K562 (cell line): ENCODE measurements at regions not wholly inside any gene's neighbourhood (a gene's known extent, or its start where the extent isn't known, plus 50 kb on each side); places are given as distances from the start of the nearest gene placed in this dataset.

ENCODE experiments used
- ATAC-seq: fragments of 200-7000 bp; cut with Tn5 transposase; 3 replicates; pipeline ENCODE4 v1.9.1; 2020; ENCODE audit warnings: moderate library complexity
- BruUV-seq: library from RNA; stranded (reverse); fragments of 400-500 nt; replicated peaks from 2 replicates; lab custom pipeline; 2021; lab: Mats Ljungman, UMichigan
- CTCF ChIA-PET: fragments of 300-600 bp; formaldehyde crosslinking; extraction: SDS; loops from one replicate; lab custom pipeline; 2021; ENCODE audit warnings: low intra/inter-chr PET ratio; lab: Yijun Ruan, JAX
- POLR2A ChIA-PET: fragments of 300-600, 350-650 bp; sonication (Branson Sonifier 250); formaldehyde crosslinking; extraction: SDS; loops from one replicate; lab custom pipeline; 2021; ENCODE audit warnings: antibody characterized with exemption, inconsistent platforms; lab: Yijun Ruan, JAX
- DNase-seq, 4 experiments: peaks; one replicate each; pipeline versions ENCODE4 v3.0.0 to v3.0.0-alpha.2; 2011 to 2018; ENCODE audit warnings: low spot score in 3 of 4, mixed read lengths in 3 of 4; ENCODE audit errors: extremely low read depth in 1 of 4
- FAIRE-seq: peaks from 2 replicates; lab custom pipeline; 2011; peaks lifted over from hg19 to GRCh38; lab: Jason Lieb, UNC
- H2AFZ ChIP-seq: 2 replicates; pipeline ENCODE4 v1.6.0; 2011; ENCODE audit warnings: low read depth, low read length, control low read depth, inconsistent platforms
- H3K27ac ChIP-seq: fragments of 200-600 bp; 3 replicates; pipeline ENCODE4 v1.8.0; 2011; ENCODE audit warnings: low read depth, mild to moderate bottlenecking, control low read depth, inconsistent platforms, low read length, moderate library complexity, mixed read lengths; ENCODE audit errors: extremely low read depth
- H3K27me3 ChIP-seq, 2 experiments: fragments of 300-600 bp in 1 of 2; 2 replicates in 1 of 2; 3 replicates in 1 of 2; pipeline versions ENCODE4 v1.6.0 to v1.8.0; 2011; ENCODE audit warnings: inconsistent platforms in 2 of 2, low read length in 2 of 2, mild to moderate bottlenecking in 1 of 2, mixed read lengths in 1 of 2, moderate library complexity in 1 of 2; ENCODE audit not compliant: control insufficient read depth in 2 of 2, insufficient read depth in 2 of 2
- H3K36me3 ChIP-seq: fragments of 300-600 bp; 3 replicates; pipeline ENCODE4 v1.8.0; 2011; ENCODE audit warnings: mild to moderate bottlenecking, low read length, inconsistent platforms; ENCODE audit not compliant: control insufficient read depth, insufficient read depth
- H3K4me1 ChIP-seq, 2 experiments: fragments of 200-600 bp in 1 of 2; replicated peaks in 1 of 2; 2 replicates in 1 of 2; 3 replicates in 1 of 2; pipeline versions ENCODE4 v1.5.1 to v1.8.0; 2011; ENCODE audit warnings: inconsistent platforms in 2 of 2, low read length in 2 of 2, mild to moderate bottlenecking in 1 of 2, mixed read lengths in 1 of 2, moderate library complexity in 1 of 2; ENCODE audit not compliant: control insufficient read depth in 2 of 2, insufficient read depth in 2 of 2
- H3K4me2 ChIP-seq: 2 replicates; pipeline ENCODE4 v1.6.1; 2011; ENCODE audit warnings: low read length, control low read depth, inconsistent platforms, mixed read lengths; ENCODE audit not compliant: insufficient read depth
- H3K4me3 ChIP-seq: fragments of 200-600 bp; sonication (generic), shearing (Covaris generic); 2 replicates; pipeline ENCODE4 v1.5.1; 2016; ENCODE audit warnings: control low read depth, inconsistent platforms
- H3K79me2 ChIP-seq: fragments of 200-600 bp; 3 replicates; pipeline ENCODE4 v1.8.0; 2011; ENCODE audit warnings: low read length, inconsistent platforms; ENCODE audit not compliant: control insufficient read depth, insufficient read depth
- H3K9ac ChIP-seq, 2 experiments: 2 replicates each; pipeline versions ENCODE4 v1.6.0 to v1.6.1; 2011; ENCODE audit warnings: low read depth in 2 of 2, low read length in 2 of 2, control low read depth in 1 of 2, inconsistent platforms in 1 of 2, mild to moderate bottlenecking in 1 of 2, mixed read lengths in 1 of 2; ENCODE audit not compliant: insufficient read depth in 1 of 2
- H3K9me1 ChIP-seq: one replicate; pipeline ENCODE4 v1.6.0; 2011; ENCODE audit warnings: inconsistent platforms, mild to moderate bottlenecking, low read length, moderate library complexity; ENCODE audit not compliant: control insufficient read depth, insufficient read depth
- H3K9me3 ChIP-seq: replicated peaks from 2 replicates; pipeline ENCODE4 v1.5.1; 2011; ENCODE audit warnings: low read depth, low read length, inconsistent platforms; ENCODE audit not compliant: control insufficient read depth, insufficient read depth
- H4K20me1 ChIP-seq: replicated peaks from 2 replicates; pipeline ENCODE4 v1.6.1; 2011; ENCODE audit warnings: low read length, inconsistent platforms, mixed read lengths; ENCODE audit not compliant: control insufficient read depth, insufficient read depth
- BACH1 ChIP-seq: fragments of 200-800 bp; sonication (Bioruptor generic); IDR thresholded peaks from 2 replicates; pipeline ENCODE4 v1.6.1; 2016; ENCODE audit warnings: missing genetic modification characterization, missing compliant biosample characterization
- CGGBP1 ChIP-seq: fragments of 250-450 bp; sonication (Bioruptor Pico); IDR thresholded peaks from 2 replicates; pipeline ENCODE4 v1.9.0; 2021; ENCODE audit warnings: mild to moderate bottlenecking
- E2F3 ChIP-seq: fragments of 250-450 bp; sonication (Bioruptor Pico); IDR thresholded peaks from 2 replicates; pipeline ENCODE4 v1.4.0; 2020; ENCODE audit warnings: mild to moderate bottlenecking
- HDAC6 ChIP-seq: IDR thresholded peaks from 2 replicates; pipeline ENCODE4 v1.6.1; 2012; ENCODE audit warnings: low read depth, mild to moderate bottlenecking, control low read depth, inconsistent platforms, low read length, moderate library complexity
- MCM5 ChIP-seq: fragments of 450-650 bp; IDR thresholded peaks from 2 replicates; pipeline ENCODE4 v1.6.1; 2016; ENCODE audit warnings: low read depth
- MNT ChIP-seq, 2 experiments: fragments of 450-650 bp; conservative IDR thresholded peaks; 2 replicates each; pipeline ENCODE4 v1.6.1; 2017; ENCODE audit warnings: mild to moderate bottlenecking in 2 of 2, moderate library complexity in 2 of 2
- NR1H2 ChIP-seq: sonication (generic); formaldehyde crosslinking; IDR thresholded peaks from 2 replicates; pipeline ENCODE4 v1.4.0; 2020; ENCODE audit warnings: mild to moderate bottlenecking, missing genetic modification reagents
- WGBS: fragments of 100-300 bp; shearing (Covaris generic); methylation state at CpG from one replicate; pipeline ENCODE4 v1.1.6; 2016; ENCODE audit warnings: low coverage, mixed read lengths; ENCODE audit not compliant: insufficient coverage; ENCODE audit errors: missing lambda C conversion rate; 5-methylcytosine and 5-hydroxymethylcytosine counted together
- in situ Hi-C: fragments of 300-500 bp; cut with MboI; formaldehyde crosslinking; loops from 4 replicates; pipeline ENCODE4 v1.15.0; 2018; ENCODE audit warnings: inconsistent platforms, mixed read lengths
- intact Hi-C: fragments of 100-400 bp; cut with micrococcal nuclease; formaldehyde crosslinking; loops from 2 replicates; pipeline ENCODE4 v1.14.2; 2022
- TF ChIP-seq, protein P1 (sequence below): fragments of 200-400 bp; formaldehyde crosslinking; IDR thresholded peaks from 2 replicates; pipeline ENCODE4 v1.6.1; 2017; ENCODE audit warnings: mild to moderate bottlenecking, low read depth, low read length, moderate library complexity
- TF ChIP-seq, protein P2 (sequence below): sonication (generic); formaldehyde crosslinking; IDR thresholded peaks from 2 replicates; pipeline ENCODE4 v1.8.0; 2022; ENCODE audit warnings: mild to moderate bottlenecking, low read depth, missing genetic modification reagents

- H3K79me2 ChIP-seq: no peaks in the 10 kb centered on the region
- H3K9me3 ChIP-seq: no peaks in the 10 kb centered on the region
- POLR2A ChIA-PET: no interaction called here
- no peaks in the 10 kb centered on the region for H3K27me3 ChIP-seq
- intact Hi-C loops (no loop called here), in situ Hi-C loops (no loop called here)
- H3K4me3 ChIP-seq: no peak overlapping the region
- TF ChIP-seq, protein P1, sequence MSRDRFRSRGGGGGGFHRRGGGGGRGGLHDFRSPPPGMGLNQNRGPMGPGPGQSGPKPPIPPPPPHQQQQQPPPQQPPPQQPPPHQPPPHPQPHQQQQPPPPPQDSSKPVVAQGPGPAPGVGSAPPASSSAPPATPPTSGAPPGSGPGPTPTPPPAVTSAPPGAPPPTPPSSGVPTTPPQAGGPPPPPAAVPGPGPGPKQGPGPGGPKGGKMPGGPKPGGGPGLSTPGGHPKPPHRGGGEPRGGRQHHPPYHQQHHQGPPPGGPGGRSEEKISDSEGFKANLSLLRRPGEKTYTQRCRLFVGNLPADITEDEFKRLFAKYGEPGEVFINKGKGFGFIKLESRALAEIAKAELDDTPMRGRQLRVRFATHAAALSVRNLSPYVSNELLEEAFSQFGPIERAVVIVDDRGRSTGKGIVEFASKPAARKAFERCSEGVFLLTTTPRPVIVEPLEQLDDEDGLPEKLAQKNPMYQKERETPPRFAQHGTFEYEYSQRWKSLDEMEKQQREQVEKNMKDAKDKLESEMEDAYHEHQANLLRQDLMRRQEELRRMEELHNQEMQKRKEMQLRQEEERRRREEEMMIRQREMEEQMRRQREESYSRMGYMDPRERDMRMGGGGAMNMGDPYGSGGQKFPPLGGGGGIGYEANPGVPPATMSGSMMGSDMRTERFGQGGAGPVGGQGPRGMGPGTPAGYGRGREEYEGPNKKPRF: no peak
- TF ChIP-seq BACH1 (tag): 0 out of 2 replicates have a peak, but pooled peaks have one; percentile 21
- H3K36me3 ChIP-seq: no peaks in the 10 kb centered on the region
- no peak overlapping the region for H3K4me2 ChIP-seq
- no peaks in the 10 kb centered on the region for H3K9me1 ChIP-seq
- H4K20me1 ChIP-seq: no peaks in the 10 kb centered on the region
- WGBS: 2% methylated on average over 2 of the region's 2 CpGs
- no peaks in the 10 kb centered on the region for H3K4me1 ChIP-seq
- CTCF ChIA-PET: interaction anchor here (0.8 kb wide), 1 partner anchor 14 kb away, joined by 3 read pairs; no protein-coding TSS in a partner anchor
- no peak overlapping the region for H2AFZ ChIP-seq
- DNase-seq (peak; percentile 0 to 21 (median 11)), ATAC-seq (no peak), FAIRE-seq (no peak)
- H3K27ac ChIP-seq: no peak overlapping the region
- no TSS peak for BruUV-seq
- H3K9ac ChIP-seq: no peak overlapping the region
Measured at GRCh38 chr13:80550971-80551441, 210.1 kb upstream of the SPRY2 start.

DNA sequence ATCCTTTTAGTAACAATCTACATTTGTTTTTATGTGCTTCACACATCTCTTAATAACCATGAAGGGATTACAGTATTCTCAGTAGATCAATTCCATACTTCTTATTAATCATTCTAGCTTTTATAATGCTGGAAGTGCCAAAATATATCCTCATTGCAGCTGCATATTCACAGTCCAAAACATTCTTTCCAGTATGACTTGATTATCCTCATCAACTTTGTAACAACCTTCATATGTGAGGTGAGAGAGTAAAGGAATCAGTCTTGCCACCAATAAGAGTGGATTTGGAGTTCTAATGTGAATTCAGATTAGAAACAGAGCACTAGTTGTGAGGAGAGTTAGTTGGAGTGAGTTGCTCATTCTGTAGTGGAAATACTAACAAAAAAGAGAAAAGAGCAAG is 208.0 kb upstream of the SPRY2 start:
- Histone ChIP-seq H3K9me3 (no peaks in the 10 kb centered on the region), H3K27ac (no peak overlapping the region), H3K9ac (no peak overlapping the region), H3K4me1 (no peaks in the 10 kb centered on the region), H3K4me2 (no peak overlapping the region), H3K36me3 (no peaks in the 10 kb centered on the region), H4K20me1 (no peaks in the 10 kb centered on the region), H2AFZ (no peak overlapping the region), H3K27me3 (no peaks in the 10 kb centered on the region), H3K9me1 (no peaks in the 10 kb centered on the region), H3K79me2 (no peaks in the 10 kb centered on the region), H3K4me3 (no peak overlapping the region)
- ATAC-seq: no peak
- DNase-seq: peak in 3 of 4 experiments; percentile 9 to 10 (median 9)
- BruUV-seq: no TSS peak
- intact Hi-C loops: no loop called here
- ChIA-PET CTCF (no interaction called here), POLR2A (interaction anchor here (1.7 to 1.9 kb wide), 2 partner anchors 8 to 11 kb away, joined by 5 to 7 read pairs; no protein-coding TSS in a partner anchor)
- in situ Hi-C loops: no loop called here
- FAIRE-seq: no peak
- TF ChIP-seq NR1H2 (CRISPR knock-in tag) (no peak), CGGBP1 (no peak), HDAC6 (no peak), MNT (conservative IDR thresholded peaks at IDR 0.05) (no peak), E2F3 (CRISPR knock-in tag) (no peak), MCM5 (no peak)
- TF ChIP-seq, protein P2, sequence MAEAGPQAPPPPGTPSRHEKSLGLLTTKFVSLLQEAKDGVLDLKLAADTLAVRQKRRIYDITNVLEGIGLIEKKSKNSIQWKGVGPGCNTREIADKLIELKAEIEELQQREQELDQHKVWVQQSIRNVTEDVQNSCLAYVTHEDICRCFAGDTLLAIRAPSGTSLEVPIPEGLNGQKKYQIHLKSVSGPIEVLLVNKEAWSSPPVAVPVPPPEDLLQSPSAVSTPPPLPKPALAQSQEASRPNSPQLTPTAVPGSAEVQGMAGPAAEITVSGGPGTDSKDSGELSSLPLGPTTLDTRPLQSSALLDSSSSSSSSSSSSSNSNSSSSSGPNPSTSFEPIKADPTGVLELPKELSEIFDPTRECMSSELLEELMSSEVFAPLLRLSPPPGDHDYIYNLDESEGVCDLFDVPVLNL (CRISPR knock-in tag): no peak
